Astrocyte (in vitro differentiated cells and primary cell): ENCODE measurements at regions not wholly inside any gene's neighbourhood (a gene's known extent, or its start where the extent isn't known, plus 50 kb on each side); places are given as distances from the start of the nearest gene placed in this dataset.
A peak's percentile ranks its signal among the peaks of the same experiment; 100 is the strongest.
"Not testable (repeated sequence)": the region's sequence is repeated elsewhere in the genome, so short reads cannot be mapped to it uniquely, and the experiment has no call there.

ENCODE experiments used
- DNase-seq: peaks from one replicate; pipeline ENCODE4 v3.0.0-alpha.2; 2010; ENCODE audit warnings: low read depth
- FAIRE-seq: peaks from 2 replicates; lab custom pipeline; 2011; peaks lifted over from hg19 to GRCh38; lab: Jason Lieb, UNC
- H2AFZ ChIP-seq: 2 replicates; pipeline ENCODE4 v1.6.0; 2012; ENCODE audit warnings: low read depth, low read length, inconsistent platforms
- H3K27ac ChIP-seq: 2 replicates; pipeline ENCODE4 v1.5.1; 2011; ENCODE audit warnings: low read depth, low read length, inconsistent platforms
- H3K27me3 ChIP-seq: 2 replicates; pipeline ENCODE4 v1.6.0; 2011; ENCODE audit warnings: low read length, inconsistent platforms; ENCODE audit not compliant: insufficient read depth
- H3K36me3 ChIP-seq: 2 replicates; pipeline ENCODE4 v1.5.1; 2011; ENCODE audit warnings: low read length, inconsistent platforms; ENCODE audit not compliant: insufficient read depth
- H3K4me1 ChIP-seq: 2 replicates; pipeline ENCODE4 v1.5.1; 2011; ENCODE audit warnings: low read length, inconsistent platforms; ENCODE audit not compliant: insufficient read depth
- H3K4me2 ChIP-seq: 2 replicates; pipeline ENCODE4 v1.6.0; 2012; ENCODE audit warnings: low read length, inconsistent platforms
- H3K4me3 ChIP-seq: 2 replicates; pipeline ENCODE4 v1.5.1; 2011; ENCODE audit warnings: low read depth, mild to moderate bottlenecking, low read length, inconsistent platforms; ENCODE audit not compliant: insufficient read depth
- H3K79me2 ChIP-seq: 2 replicates; pipeline ENCODE4 v1.6.0; 2012; ENCODE audit warnings: mild to moderate bottlenecking, low read length, inconsistent platforms; ENCODE audit not compliant: insufficient read depth
- H3K9ac ChIP-seq: 2 replicates; pipeline ENCODE4 v1.6.0; 2012; ENCODE audit warnings: mild to moderate bottlenecking, low read length, inconsistent platforms
- H3K9me3 ChIP-seq: 2 replicates; pipeline ENCODE4 v1.5.1; 2012; ENCODE audit warnings: low read depth, mild to moderate bottlenecking, low read length, inconsistent platforms; ENCODE audit not compliant: insufficient read depth
- H4K20me1 ChIP-seq: 2 replicates; pipeline ENCODE4 v1.6.0; 2012; ENCODE audit warnings: low read length, inconsistent platforms; ENCODE audit not compliant: insufficient read depth
- H3K27ac Mint-ChIP-seq: one replicate; pipeline ENCODE4 v1.8.0; 2021; ENCODE audit warnings: mild to moderate bottlenecking, mixed read lengths; ENCODE audit not compliant: unreplicated experiment
- H3K27me3 Mint-ChIP-seq: one replicate; pipeline ENCODE4 v1.8.0; 2021; ENCODE audit warnings: low read depth, mixed read lengths; ENCODE audit not compliant: unreplicated experiment
- H3K36me3 Mint-ChIP-seq: one replicate; pipeline ENCODE4 v1.8.0; 2021; ENCODE audit warnings: low read depth, mixed read lengths; ENCODE audit not compliant: unreplicated experiment
- H3K4me1 Mint-ChIP-seq: one replicate; pipeline ENCODE4 v1.8.0; 2021; ENCODE audit warnings: low read depth, mixed read lengths; ENCODE audit not compliant: unreplicated experiment
- H3K4me3 Mint-ChIP-seq: one replicate; pipeline ENCODE4 v1.8.0; 2021; ENCODE audit warnings: mild to moderate bottlenecking, moderate library complexity, mixed read lengths; ENCODE audit not compliant: unreplicated experiment
- H3K9me3 Mint-ChIP-seq: one replicate; pipeline ENCODE4 v1.8.0; 2021; ENCODE audit warnings: mild to moderate bottlenecking, mixed read lengths; ENCODE audit not compliant: unreplicated experiment
- CTCF ChIP-seq: IDR thresholded peaks from 2 replicates; pipeline ENCODE4 v1.5.1; 2011; ENCODE audit warnings: low read depth, mild to moderate bottlenecking, inconsistent platforms, low read length, moderate library complexity; ENCODE audit not compliant: insufficient read depth
- EZH2 ChIP-seq: IDR thresholded peaks from 2 replicates; pipeline ENCODE4 v1.6.1; 2012; ENCODE audit warnings: mild to moderate bottlenecking, low read length, inconsistent platforms; ENCODE audit not compliant: insufficient read depth

- Histone ChIP-seq H3K36me3 (no peaks in the 10 kb centered on the region), H3K9me3 (no peaks in the 10 kb centered on the region), H3K27me3 (no peaks in the 10 kb centered on the region), H3K4me3 (no peak overlapping the region), H3K9ac (no peak overlapping the region), H3K79me2 (no peaks in the 10 kb centered on the region), H3K4me2 (no peak overlapping the region), H3K4me1 (no peaks in the 10 kb centered on the region), H3K27ac (no peak overlapping the region), H2AFZ (no peak overlapping the region), H4K20me1 (no peaks in the 10 kb centered on the region)
- DNase-seq (no peak), FAIRE-seq (no peak)
- H3K27ac Mint-ChIP-seq, result no peak overlapping the region
- H3K27me3 Mint-ChIP-seq, result no peaks in the 10 kb centered on the region
- H3K9me3 Mint-ChIP-seq, result peaks cover 2% of the 10 kb centered on the region
- TF ChIP-seq EZH2 (no peak), CTCF (no peak)
- H3K4me3 Mint-ChIP-seq, result no peak overlapping the region
- no peaks in the 10 kb centered on the region for H3K4me1 Mint-ChIP-seq
- H3K36me3 Mint-ChIP-seq, result no peaks in the 10 kb centered on the region
These were observed 57.6 kb upstream of the BBX start for GRCh38 chr3:107465064-107465631.

- H3K4me1 Mint-ChIP-seq, result no peaks in the 10 kb centered on the region
- Histone ChIP-seq H3K9me3 (no peaks in the 10 kb centered on the region), H3K27ac (no peak overlapping the region), H3K36me3 (no peaks in the 10 kb centered on the region), H3K4me1 (no peaks in the 10 kb centered on the region), H3K4me3 (no peak overlapping the region), H4K20me1 (no peaks in the 10 kb centered on the region), H2AFZ (no peak overlapping the region), H3K79me2 (no peaks in the 10 kb centered on the region), H3K9ac (no peak overlapping the region), H3K27me3 (no peaks in the 10 kb centered on the region), H3K4me2 (no peak overlapping the region)
- H3K36me3 Mint-ChIP-seq, result peaks cover 3% of the 10 kb centered on the region
- peaks cover 1% of the 10 kb centered on the region for H3K27me3 Mint-ChIP-seq
- DNase-seq (no peak), FAIRE-seq (no peak)
- no peak overlapping the region for H3K27ac Mint-ChIP-seq
- no peak overlapping the region for H3K4me3 Mint-ChIP-seq
- TF ChIP-seq CTCF, result no peak
- no peak for TF ChIP-seq EZH2
- H3K9me3 Mint-ChIP-seq, result peaks cover 18% of the 10 kb centered on the region
These were observed 54.0 kb upstream of the BBX start for GRCh38 chr3:107468782-107469181.

GRCh38 chr3:107470496-107470895 lies 52.3 kb upstream of the BBX start:
- not testable (repeated sequence) for H3K27ac ChIP-seq, H3K79me2 ChIP-seq, H3K4me3 ChIP-seq, H3K27ac Mint-ChIP-seq, H3K4me2 ChIP-seq, DNase-seq, H3K4me1 ChIP-seq, H3K9me3 ChIP-seq, H3K36me3 Mint-ChIP-seq, H3K27me3 ChIP-seq, H3K4me1 Mint-ChIP-seq, H3K36me3 ChIP-seq, H3K4me3 Mint-ChIP-seq, FAIRE-seq, H3K27me3 Mint-ChIP-seq, H3K9ac ChIP-seq, H4K20me1 ChIP-seq
- peaks cover 33% of the 10 kb centered on the region for H3K9me3 Mint-ChIP-seq
- H2AFZ ChIP-seq, result peak overlapping the region; percentile 4
